IMR-90 (cell line): ENCODE measurements at regions not wholly inside any gene's neighbourhood (a gene's known extent, or its start where the extent isn't known, plus 50 kb on each side); places are given as distances from the start of the nearest gene placed in this dataset.

ENCODE experiments used
- ATAC-seq: fragments of 200-7000 bp; cut with Tn5 transposase; 2 replicates; pipeline ENCODE4 v1.9.1; 2020; ENCODE audit warnings: low read depth, mild to moderate bottlenecking, moderate library complexity
- BruUV-seq: library from RNA; stranded (reverse); fragments of 400-500 nt; replicated peaks from 2 replicates; lab custom pipeline; 2021; lab: Mats Ljungman, UMichigan
- CTCF ChIA-PET: fragments of 300-600 bp; formaldehyde crosslinking; extraction: SDS; loops from one replicate; lab custom pipeline; 2021; ENCODE audit warnings: antibody characterized with exemption; lab: Yijun Ruan, JAX
- POLR2A ChIA-PET: fragments of 300-600 bp; sonication (Branson Sonifier 250); formaldehyde crosslinking; loops from one replicate; lab custom pipeline; 2022; ENCODE audit warnings: antibody characterized with exemption; ENCODE audit not compliant: unreplicated experiment; lab: Charles Lee
- DNase-seq: peaks from one replicate; pipeline ENCODE4 v3.0.0; 2013
- H2AFZ ChIP-seq: replicated peaks from 2 replicates; pipeline ENCODE3; 2013; ENCODE audit warnings: low read length, mild to moderate bottlenecking; ENCODE audit not compliant: poor library complexity
- H2AK5ac ChIP-seq: 2 replicates; pipeline ENCODE4 v1.6.1; 2013; ENCODE audit warnings: low read depth, low read length, inconsistent platforms
- H2AK9ac ChIP-seq: replicated peaks from 2 replicates; pipeline ENCODE3; 2013; ENCODE audit warnings: mild to moderate bottlenecking, low read depth, low read length, moderate library complexity; ENCODE audit not compliant: poor library complexity
- H2BK120ac ChIP-seq: 2 replicates; pipeline ENCODE4 v1.6.1; 2013; ENCODE audit warnings: low read depth, low read length, inconsistent platforms
- H2BK15ac ChIP-seq: 3 replicates; pipeline ENCODE4 v1.6.1; 2013; ENCODE audit warnings: low read depth, low read length, inconsistent platforms
- H2BK20ac ChIP-seq: 2 replicates; pipeline ENCODE4 v1.6.1; 2013; ENCODE audit warnings: low read depth, mild to moderate bottlenecking, inconsistent platforms, low read length, moderate library complexity
- H2BK5ac ChIP-seq: 2 replicates; pipeline ENCODE4 v1.6.1; 2013; ENCODE audit warnings: mild to moderate bottlenecking, low read depth, low read length, inconsistent platforms; ENCODE audit not compliant: poor library complexity, severe bottlenecking
- H3K14ac ChIP-seq: replicated peaks from 2 replicates; pipeline ENCODE4 v1.6.1; 2013; ENCODE audit warnings: low read depth, low read length, inconsistent platforms
- H3K18ac ChIP-seq: 2 replicates; pipeline ENCODE4 v1.6.1; 2013; ENCODE audit warnings: low read depth, low read length, control low read depth
- H3K23ac ChIP-seq: 2 replicates; pipeline ENCODE4 v1.6.1; 2013; ENCODE audit warnings: low read depth, low read length, inconsistent platforms
- H3K27ac ChIP-seq: 2 replicates; pipeline ENCODE4 v1.5.1; 2013; ENCODE audit warnings: mild to moderate bottlenecking, control low read depth, low read length; ENCODE audit not compliant: insufficient read depth
- H3K27me3 ChIP-seq: 2 replicates; pipeline ENCODE4 v1.6.1; 2013; ENCODE audit warnings: low read length; ENCODE audit not compliant: control insufficient read depth, insufficient read depth
- H3K36me3 ChIP-seq: 2 replicates; pipeline ENCODE4 v1.6.1; 2013; ENCODE audit warnings: low read length, mixed read lengths; ENCODE audit not compliant: control insufficient read depth, insufficient read depth
- H3K4ac ChIP-seq: 2 replicates; pipeline ENCODE4 v1.6.1; 2013; ENCODE audit warnings: low read depth, low read length, inconsistent platforms
- H3K4me1 ChIP-seq: 2 replicates; pipeline ENCODE4 v1.6.1; 2013; ENCODE audit warnings: low read length, mixed read lengths; ENCODE audit not compliant: control insufficient read depth, insufficient read depth
- H3K4me2 ChIP-seq: 2 replicates; pipeline ENCODE4 v1.6.1; 2013; ENCODE audit warnings: low read depth, mild to moderate bottlenecking, control low read depth, low read length, moderate library complexity
- H3K4me3 ChIP-seq: 2 replicates; pipeline ENCODE4 v1.5.1; 2013; ENCODE audit warnings: low read depth, mild to moderate bottlenecking, control low read depth, low read length, moderate library complexity; ENCODE audit not compliant: insufficient read depth
- H3K56ac ChIP-seq: 2 replicates; pipeline ENCODE4 v1.6.1; 2013; ENCODE audit warnings: low read length, inconsistent platforms; ENCODE audit not compliant: insufficient read depth; ENCODE audit errors: extremely low read depth
- H3K79me1 ChIP-seq, 2 experiments: 2 replicates each; pipeline ENCODE4 v1.6.1; 2013; ENCODE audit warnings: low read length in 2 of 2, inconsistent platforms in 1 of 2, low read depth in 1 of 2
- H3K9ac ChIP-seq: 2 replicates; pipeline ENCODE4 v1.6.1; 2013; ENCODE audit warnings: low read depth, low read length, control low read depth
- H3K9me1 ChIP-seq: 2 replicates; pipeline ENCODE4 v1.6.1; 2013; ENCODE audit warnings: low read length, inconsistent platforms; ENCODE audit not compliant: insufficient read depth
- H3K9me3 ChIP-seq: 2 replicates; pipeline ENCODE4 v1.6.1; 2013; ENCODE audit warnings: low read length; ENCODE audit not compliant: control insufficient read depth, insufficient read depth
- H4K20me1 ChIP-seq: 2 replicates; pipeline ENCODE4 v1.6.1; 2013; ENCODE audit warnings: low read length, inconsistent platforms; ENCODE audit not compliant: insufficient read depth
- H4K5ac ChIP-seq: 2 replicates; pipeline ENCODE4 v1.6.1; 2013; ENCODE audit warnings: mild to moderate bottlenecking, low read depth, low read length, control low read depth
- H4K8ac ChIP-seq, 2 experiments: 2 replicates each; pipeline ENCODE4 v1.6.1; 2013; ENCODE audit warnings: low read depth in 2 of 2, low read length in 2 of 2, control low read depth in 1 of 2, inconsistent platforms in 1 of 2
- H4K91ac ChIP-seq: 2 replicates; pipeline ENCODE4 v1.6.1; 2013; ENCODE audit warnings: low read depth, low read length, inconsistent platforms; ENCODE audit not compliant: insufficient read depth
- BHLHE40 ChIP-seq: fragments of 150-350 bp; IDR thresholded peaks from 2 replicates; pipeline ENCODE4 v1.6.1; 2016; ENCODE audit warnings: mild to moderate bottlenecking, low read depth, low read length
- CEBPB ChIP-seq: IDR thresholded peaks from 2 replicates; pipeline ENCODE4 v1.6.1; 2012; ENCODE audit warnings: low read depth, low read length, improper control_type of control experiment
- CHD1 ChIP-seq: IDR thresholded peaks from 2 replicates; pipeline ENCODE4 v1.6.1; 2012; ENCODE audit warnings: low read depth, low read length, improper control_type of control experiment
- FOS ChIP-seq: fragments of 150-350 bp; IDR thresholded peaks from 2 replicates; pipeline ENCODE4 v1.6.1; 2016; ENCODE audit warnings: low read depth, low read length
- MAFK ChIP-seq: IDR thresholded peaks from 2 replicates; pipeline ENCODE4 v1.6.1; 2012; ENCODE audit warnings: low read depth, low read length, improper control_type of control experiment
- MAZ ChIP-seq: IDR thresholded peaks from 2 replicates; pipeline ENCODE4 v1.6.1; 2012; ENCODE audit warnings: low read depth, mild to moderate bottlenecking, low read length, improper control_type of control experiment, moderate library complexity, borderline replicate concordance
- MXI1 ChIP-seq: IDR thresholded peaks from 2 replicates; pipeline ENCODE4 v1.6.1; 2012; ENCODE audit warnings: low read depth, mild to moderate bottlenecking, low read length, moderate library complexity, borderline replicate concordance
- NFE2L2 ChIP-seq: fragments of 150-350 bp; IDR thresholded peaks from 2 replicates; pipeline ENCODE4 v1.6.1; 2016; ENCODE audit warnings: low read depth, mild to moderate bottlenecking, low read length
- POLR2A ChIP-seq: IDR thresholded peaks from 2 replicates; pipeline ENCODE4 v1.6.1; 2012; ENCODE audit warnings: mild to moderate bottlenecking, low read depth, low read length
- RAD21 ChIP-seq: IDR thresholded peaks from 2 replicates; pipeline ENCODE4 v1.6.1; 2012; ENCODE audit warnings: low read length, improper control_type of control experiment
- RCOR1 ChIP-seq: IDR thresholded peaks from 2 replicates; pipeline ENCODE4 v1.6.1; 2012; ENCODE audit warnings: mild to moderate bottlenecking, low read length, improper control_type of control experiment; ENCODE audit not compliant: insufficient replicate concordance
- RFX5 ChIP-seq: IDR thresholded peaks from 2 replicates; pipeline ENCODE4 v1.8.0; 2012; ENCODE audit warnings: low read depth, mild to moderate bottlenecking, low read length, moderate library complexity
- SMC3 ChIP-seq: fragments of 150-350 bp; IDR thresholded peaks from 2 replicates; pipeline ENCODE4 v1.6.1; 2016; ENCODE audit warnings: low read depth, mild to moderate bottlenecking, antibody characterized with exemption, low read length, moderate library complexity
- WGBS, 2 experiments: methylation state at CpG; one replicate each; pipeline versions ENCODE4 v1.1.5 to v1.1.7; 2013; ENCODE audit warnings: missing lambda C conversion rate in 2 of 2; ENCODE audit not compliant: insufficient read length in 1 of 2; ENCODE audit errors: extremely low coverage in 2 of 2; 5-methylcytosine and 5-hydroxymethylcytosine counted together
- dilution Hi-C: fragments of 300-500 bp; cut with HindIII; formaldehyde crosslinking; loops from one replicate; pipeline ENCODE4 v1.14.3; 2018; ENCODE audit warnings: low sequenced_read_pairs; ENCODE audit not compliant: unreplicated experiment
- in situ Hi-C: fragments of 300-500 bp; cut with MboI; formaldehyde crosslinking; loops from 3 replicates; pipeline ENCODE4 v1.14.3; 2019; ENCODE audit warnings: low sequenced_read_pairs, inconsistent platforms, mixed read lengths
- intact Hi-C: fragments of 100-400 bp; cut with micrococcal nuclease; formaldehyde crosslinking; loops from 2 replicates; pipeline ENCODE4 v1.10.0; 2022
- TF ChIP-seq, protein P1 (sequence below): fragments of 150-350 bp; IDR thresholded peaks from 2 replicates; pipeline ENCODE4 v1.6.1; 2017; ENCODE audit warnings: mild to moderate bottlenecking, antibody characterized with exemption, low read length, low read depth
- TF ChIP-seq, protein P2 (sequence below): fragments of 150-350 bp; IDR thresholded peaks from 2 replicates; pipeline ENCODE4 v1.6.1; 2016; ENCODE audit warnings: low read depth, mild to moderate bottlenecking, low read length, moderate library complexity, borderline replicate concordance
- TF ChIP-seq, protein P3 (sequence below): conservative IDR thresholded peaks from 2 replicates; pipeline ENCODE4 v1.5.1; 2012; ENCODE audit warnings: mild to moderate bottlenecking, low read depth, low read length, improper control_type of control experiment

DNA sequence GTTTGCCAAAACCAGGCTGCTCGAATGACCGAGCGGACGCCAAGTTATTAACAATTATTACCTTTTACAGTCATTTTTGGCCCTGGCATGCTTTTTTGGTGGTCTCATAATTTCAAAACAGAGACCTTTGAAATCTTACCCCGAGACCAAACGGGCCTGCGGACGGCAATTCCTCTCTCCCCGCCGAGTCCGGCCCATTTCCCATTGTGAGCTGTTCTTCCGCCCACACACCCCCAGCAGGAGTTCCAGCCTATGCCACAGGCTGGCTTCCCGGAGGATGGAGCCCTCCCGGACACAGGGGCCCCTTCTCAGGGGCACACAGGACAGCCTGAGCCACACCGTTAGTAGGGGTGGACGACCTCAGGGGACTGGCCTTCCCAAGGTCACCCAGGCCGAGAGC lies 130.7 kb downstream of the C16orf95 start:
- no peak overlapping the region for H2BK15ac ChIP-seq
- H2AK5ac ChIP-seq, result no peak overlapping the region
- ATAC-seq (no peak), DNase-seq (no peak)
- H4K20me1 ChIP-seq, result no peaks in the 10 kb centered on the region
- BruUV-seq, result no TSS peak
- H3K27ac ChIP-seq, result no peak overlapping the region
- H4K91ac ChIP-seq, result no peak overlapping the region
- no peak overlapping the region for H2AK9ac ChIP-seq
- no peak overlapping the region for H2AFZ ChIP-seq
- WGBS, 2 experiments, result 60% methylated on average over 3 of the region's 17 CpGs; no CpG with 5 or more reads in 1 of the 2 experiments
- ChIA-PET POLR2A (no interaction called here), CTCF (no interaction called here)
- no peak overlapping the region for H3K4me3 ChIP-seq
- H3K4me2 ChIP-seq, result no peak overlapping the region
- no peak overlapping the region for H4K8ac ChIP-seq
- intact Hi-C loops (no loop called here), dilution Hi-C loops (no loop called here), in situ Hi-C loops (no loop called here)
- H3K79me1 ChIP-seq, result no peaks in the 10 kb centered on the region
- H3K27me3 ChIP-seq, result no peaks in the 10 kb centered on the region; the same call in 1 of the 2 replicates
- TF ChIP-seq, protein P1, sequence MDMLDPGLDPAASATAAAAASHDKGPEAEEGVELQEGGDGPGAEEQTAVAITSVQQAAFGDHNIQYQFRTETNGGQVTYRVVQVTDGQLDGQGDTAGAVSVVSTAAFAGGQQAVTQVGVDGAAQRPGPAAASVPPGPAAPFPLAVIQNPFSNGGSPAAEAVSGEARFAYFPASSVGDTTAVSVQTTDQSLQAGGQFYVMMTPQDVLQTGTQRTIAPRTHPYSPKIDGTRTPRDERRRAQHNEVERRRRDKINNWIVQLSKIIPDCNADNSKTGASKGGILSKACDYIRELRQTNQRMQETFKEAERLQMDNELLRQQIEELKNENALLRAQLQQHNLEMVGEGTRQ, result no peak
- no peak for TF ChIP-seq RAD21
- no peak for TF ChIP-seq MAFK
- no peak for TF ChIP-seq RFX5
- TF ChIP-seq BHLHE40, result no peak
- no peak for TF ChIP-seq CHD1
- no peak for TF ChIP-seq CEBPB
- TF ChIP-seq NFE2L2, result no peak
- no peak for TF ChIP-seq RCOR1
- TF ChIP-seq SMC3, result no peak
- TF ChIP-seq POLR2A, result no peak
- no peak for TF ChIP-seq FOS
- TF ChIP-seq MAZ, result no peak
- TF ChIP-seq, protein P2, sequence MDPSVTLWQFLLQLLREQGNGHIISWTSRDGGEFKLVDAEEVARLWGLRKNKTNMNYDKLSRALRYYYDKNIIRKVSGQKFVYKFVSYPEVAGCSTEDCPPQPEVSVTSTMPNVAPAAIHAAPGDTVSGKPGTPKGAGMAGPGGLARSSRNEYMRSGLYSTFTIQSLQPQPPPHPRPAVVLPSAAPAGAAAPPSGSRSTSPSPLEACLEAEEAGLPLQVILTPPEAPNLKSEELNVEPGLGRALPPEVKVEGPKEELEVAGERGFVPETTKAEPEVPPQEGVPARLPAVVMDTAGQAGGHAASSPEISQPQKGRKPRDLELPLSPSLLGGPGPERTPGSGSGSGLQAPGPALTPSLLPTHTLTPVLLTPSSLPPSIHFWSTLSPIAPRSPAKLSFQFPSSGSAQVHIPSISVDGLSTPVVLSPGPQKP, result no peak
- no peak for TF ChIP-seq MXI1
- TF ChIP-seq, protein P3, sequence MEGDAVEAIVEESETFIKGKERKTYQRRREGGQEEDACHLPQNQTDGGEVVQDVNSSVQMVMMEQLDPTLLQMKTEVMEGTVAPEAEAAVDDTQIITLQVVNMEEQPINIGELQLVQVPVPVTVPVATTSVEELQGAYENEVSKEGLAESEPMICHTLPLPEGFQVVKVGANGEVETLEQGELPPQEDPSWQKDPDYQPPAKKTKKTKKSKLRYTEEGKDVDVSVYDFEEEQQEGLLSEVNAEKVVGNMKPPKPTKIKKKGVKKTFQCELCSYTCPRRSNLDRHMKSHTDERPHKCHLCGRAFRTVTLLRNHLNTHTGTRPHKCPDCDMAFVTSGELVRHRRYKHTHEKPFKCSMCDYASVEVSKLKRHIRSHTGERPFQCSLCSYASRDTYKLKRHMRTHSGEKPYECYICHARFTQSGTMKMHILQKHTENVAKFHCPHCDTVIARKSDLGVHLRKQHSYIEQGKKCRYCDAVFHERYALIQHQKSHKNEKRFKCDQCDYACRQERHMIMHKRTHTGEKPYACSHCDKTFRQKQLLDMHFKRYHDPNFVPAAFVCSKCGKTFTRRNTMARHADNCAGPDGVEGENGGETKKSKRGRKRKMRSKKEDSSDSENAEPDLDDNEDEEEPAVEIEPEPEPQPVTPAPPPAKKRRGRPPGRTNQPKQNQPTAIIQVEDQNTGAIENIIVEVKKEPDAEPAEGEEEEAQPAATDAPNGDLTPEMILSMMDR, result no peak
- H2BK120ac ChIP-seq, result no peak overlapping the region
- H3K9me1 ChIP-seq, result peaks cover 3% of the 10 kb centered on the region; the same call in 1 of the 2 replicates
- no peak overlapping the region for H3K4ac ChIP-seq
- H3K4me1 ChIP-seq, result no peaks in the 10 kb centered on the region; the same call in 1 of the 2 replicates
- H3K36me3 ChIP-seq, result no peaks in the 10 kb centered on the region
- no peak overlapping the region for H2BK20ac ChIP-seq
- no peak overlapping the region for H4K5ac ChIP-seq
- H2BK5ac ChIP-seq, result no peak overlapping the region
- H3K14ac ChIP-seq, result no peak overlapping the region
- no peak overlapping the region for H3K23ac ChIP-seq
- H3K9me3 ChIP-seq, result peaks cover 18% of the 10 kb centered on the region
- no peak overlapping the region for H3K9ac ChIP-seq
- H3K56ac ChIP-seq, result no peak overlapping the region
- H3K18ac ChIP-seq, result no peak overlapping the region
